HUDEP-2 (cell line): ENCODE measurements at regions not wholly inside any gene's neighbourhood (a gene's known extent, or its start where the extent isn't known, plus 50 kb on each side); places are given as distances from the start of the nearest gene placed in this dataset.

Source experiments
- DNase-seq, 76 experiments: peaks; one replicate each; lab custom pipeline; 2025; ENCODE audit not compliant: unreplicated experiment in 76 of 76; lab: John Stamatoyannopoulos, UW

DNA sequence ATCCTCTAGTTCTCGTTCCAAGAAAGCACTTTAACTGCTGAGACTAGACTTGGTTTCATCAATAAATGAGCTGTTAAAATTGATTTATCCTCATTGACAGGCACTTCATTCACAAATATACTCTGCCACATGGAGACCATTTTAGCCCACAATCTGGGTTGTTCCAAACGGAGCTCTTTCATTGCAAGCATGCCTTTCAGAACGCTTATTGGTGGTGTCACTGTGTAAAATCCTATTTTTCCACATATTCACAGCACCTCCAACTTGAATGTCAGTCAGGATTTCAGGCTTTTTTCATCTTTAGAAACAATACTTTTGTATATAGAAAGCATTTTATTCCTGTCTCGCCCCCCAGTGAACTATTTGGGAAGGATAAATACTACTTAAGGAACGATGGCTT lies 424.7 kb upstream of the NRP1 start:
- DNase-seq, result no peak

- DNase-seq, result no peak
Measured at GRCh38 chr10:33758299-33758698, 423.8 kb upstream of the NRP1 start.

- no peak for DNase-seq
Measured at GRCh38 chr10:33754052-33754451, 419.6 kb upstream of the NRP1 start.

GRCh38 chr10:33753389-33753788 lies 418.9 kb upstream of the NRP1 start:
- no peak for DNase-seq

GRCh38 chr10:33749790-33750189 lies 415.3 kb upstream of the NRP1 start:
- DNase-seq, result no peak

GRCh38 chr10:33749067-33749735 lies 414.7 kb upstream of the NRP1 start:
- no peak for DNase-seq

- DNase-seq, result no peak
Measured at GRCh38 chr10:33746836-33747268, 412.4 kb upstream of the NRP1 start.

DNA sequence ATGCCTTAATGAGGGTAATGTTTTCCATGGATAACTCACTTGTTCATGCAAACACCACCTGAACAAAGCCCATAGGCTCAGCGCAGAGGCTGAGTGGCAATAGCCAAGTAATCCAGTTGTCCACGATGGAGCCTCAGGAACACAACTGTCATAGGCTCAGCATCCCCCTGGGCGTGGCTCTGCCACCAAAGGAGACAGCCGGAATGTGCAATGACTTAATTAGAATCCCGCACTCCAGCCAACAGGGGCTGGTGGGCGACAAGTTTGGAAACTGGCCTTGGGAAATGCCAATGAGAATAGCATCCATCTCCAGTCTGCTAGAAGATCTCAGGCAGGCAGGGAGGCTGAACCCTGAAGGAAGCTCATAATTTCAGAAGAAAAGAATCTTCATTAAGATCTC lies 411.7 kb upstream of the NRP1 start:
- DNase-seq, result no peak

GRCh38 chr10:33743429-33743857 lies 409.0 kb upstream of the NRP1 start:
- DNase-seq, result peak in 2 of 76 experiments; percentile 1 to 18

DNA sequence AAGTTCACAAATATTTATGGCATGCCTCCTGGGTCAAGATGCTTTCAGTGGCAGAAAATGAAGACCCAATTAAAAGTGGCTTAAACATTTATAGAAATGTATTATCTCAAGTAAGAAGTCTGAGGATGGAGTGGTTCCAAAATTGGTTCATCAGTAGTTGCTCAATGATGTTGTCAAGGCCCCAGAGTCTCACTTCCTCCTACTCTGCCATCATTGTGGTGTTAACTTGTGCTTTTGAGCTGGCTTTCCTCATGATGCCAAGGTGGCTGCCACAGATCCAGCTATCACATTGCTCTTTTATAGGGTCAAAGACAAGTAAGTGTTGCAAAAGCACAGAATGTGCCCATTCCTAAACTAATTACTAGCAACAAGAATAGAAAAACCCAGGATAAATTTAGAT lies 404.6 kb upstream of the NRP1 start:
- DNase-seq, result no peak

GRCh38 chr10:33735464-33735923 lies 401.0 kb upstream of the NRP1 start:
- DNase-seq, result no peak

- no peak for DNase-seq
Measured at GRCh38 chr10:33734393-33735155, 400.1 kb upstream of the NRP1 start.

GRCh38 chr10:33733058-33733457 lies 398.6 kb upstream of the NRP1 start:
- no peak for DNase-seq

- no peak for DNase-seq
Measured at GRCh38 chr10:33732161-33732680, 397.8 kb upstream of the NRP1 start.

GRCh38 chr10:33731322-33731721 lies 396.9 kb upstream of the NRP1 start:
- no peak for DNase-seq

DNA sequence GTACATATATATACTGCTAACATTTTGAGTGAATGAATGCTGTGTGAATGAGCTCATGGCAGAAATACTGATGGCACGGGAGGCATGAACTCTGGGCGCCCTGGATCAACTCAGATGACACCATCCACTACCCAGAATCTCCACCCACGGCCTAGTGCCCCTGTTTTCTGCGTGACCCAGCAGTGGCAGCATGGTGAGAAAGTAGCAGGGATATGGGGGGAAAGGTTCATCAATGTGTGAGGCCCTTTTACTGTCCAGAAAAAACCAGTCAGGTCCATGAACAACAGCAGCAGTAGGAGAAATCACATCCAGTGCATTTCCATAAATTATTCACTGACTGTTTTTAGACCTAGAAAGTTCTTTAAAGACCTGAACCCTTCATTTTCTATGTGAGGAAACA lies 391.0 kb upstream of the NRP1 start:
- DNase-seq, result no peak

GRCh38 chr10:33723181-33723580 lies 388.7 kb upstream of the NRP1 start:
- no peak for DNase-seq

DNA sequence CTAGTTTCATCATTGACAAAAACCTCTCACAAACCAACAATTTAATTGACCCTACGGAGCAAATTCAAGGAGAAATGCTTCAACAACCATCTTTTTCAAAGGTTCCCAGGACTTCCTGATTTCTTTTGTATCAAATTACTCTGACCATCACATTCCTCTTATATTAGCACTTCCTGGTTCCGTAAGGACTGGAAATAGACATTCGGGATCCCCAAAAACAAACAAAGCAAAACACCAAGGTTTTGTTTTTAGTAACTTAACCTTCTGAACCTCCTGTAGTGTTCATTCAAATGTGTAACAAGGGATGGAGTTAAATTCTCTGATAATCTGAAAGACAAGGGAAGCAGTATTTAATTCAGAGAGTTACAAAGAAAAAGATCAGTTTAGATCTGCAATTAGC lies 387.6 kb upstream of the NRP1 start:
- no peak for DNase-seq

- no peak for DNase-seq
Measured at GRCh38 chr10:33721509-33721908, 387.0 kb upstream of the NRP1 start.

- DNase-seq, result no peak
Measured at GRCh38 chr10:33720161-33720560, 385.7 kb upstream of the NRP1 start.

GRCh38 chr10:33719005-33719703 lies 384.7 kb upstream of the NRP1 start:
- no peak for DNase-seq
